GM12865 (cell line): ENCODE measurements at regions not wholly inside any gene's neighbourhood (a gene's known extent, or its start where the extent isn't known, plus 50 kb on each side); places are given as distances from the start of the nearest gene placed in this dataset.

Source experiments
- DNase-seq: peaks from one replicate; pipeline ENCODE4 v3.0.0; 2010; ENCODE audit warnings: low read depth
- H3K4me3 ChIP-seq: 2 replicates; pipeline ENCODE4 v1.5.1; 2011; ENCODE audit warnings: mild to moderate bottlenecking, low read depth, low read length, control low read depth
- CTCF ChIP-seq: IDR thresholded peaks from 2 replicates; pipeline ENCODE4 v1.5.1; 2011; ENCODE audit warnings: low read length, control low read depth, low read depth, inconsistent platforms; ENCODE audit not compliant: insufficient read depth; ENCODE audit errors: missing control alignments

GRCh38 chr6:105900125-105900937 lies 185.8 kb upstream of the PRDM1 start:
- peak; percentile 18 for DNase-seq
- TF ChIP-seq CTCF: no peak
- H3K4me3 ChIP-seq: no peak overlapping the region

GRCh38 chr6:105898286-105898685 lies 187.8 kb upstream of the PRDM1 start:
- DNase-seq: peak; percentile 73
- no peak for TF ChIP-seq CTCF
- H3K4me3 ChIP-seq: no peak overlapping the region

- no peak for TF ChIP-seq CTCF
- no peak overlapping the region for H3K4me3 ChIP-seq
- no peak for DNase-seq
These were observed 189.0 kb upstream of the PRDM1 start for GRCh38 chr6:105897131-105897530.

GRCh38 chr6:105896821-105897095 lies 189.4 kb upstream of the PRDM1 start:
- no peak overlapping the region for H3K4me3 ChIP-seq
- no peak for TF ChIP-seq CTCF
- no peak for DNase-seq

- TF ChIP-seq CTCF: no peak
- DNase-seq: peak; percentile 41
- H3K4me3 ChIP-seq: no peak overlapping the region
These were observed 189.9 kb upstream of the PRDM1 start for GRCh38 chr6:105896052-105896820.

- no peak for TF ChIP-seq CTCF
- no peak for DNase-seq
- H3K4me3 ChIP-seq: no peak overlapping the region
These were observed 191.6 kb upstream of the PRDM1 start for GRCh38 chr6:105894556-105894955.
